ENCODE measurements at regions not wholly inside any gene's neighbourhood (a gene's known extent, or its start where the extent isn't known, plus 50 kb on each side); places are given as distances from the start of the nearest gene placed in this dataset.
"Not testable (repeated sequence)": the region's sequence is repeated elsewhere in the genome, so short reads cannot be mapped to it uniquely, and the experiment has no call there.

GRCh38 chr4:184279496-184280061 lies 61.9 kb upstream of the ENPP6 start:
- H3K27me3 Mint-ChIP-seq (ENCODE audit: low read depth), result peaks cover 5% of the 10 kb centered on the region; the same call in 1 of the 2 replicates
- Histone ChIP-seq H3K4me1 (ENCODE audit: insufficient read depth, low read length) (no peaks in the 10 kb centered on the region), H4K8ac (replicated peaks; ENCODE audit: insufficient read length, low read depth, low read length) (no peak overlapping the region), H4K91ac (ENCODE audit: insufficient read length, low read depth, low read length) (no peak overlapping the region), H3K23ac (ENCODE audit: insufficient read length, low read depth, low read length) (no peak overlapping the region), H3K9me3 (ENCODE audit: control insufficient read depth, low read depth, low read length) (peaks cover 7% of the 10 kb centered on the region), H3T11ph (ENCODE audit: low read length) (no peak overlapping the region), H3K27me3 (ENCODE audit: insufficient read depth, low read length) (no peaks in the 10 kb centered on the region), H3K14ac (ENCODE audit: insufficient read depth, low read length) (no peak overlapping the region), H2BK5ac (ENCODE audit: insufficient read length, low read length) (no peak overlapping the region), H3K79me1 (ENCODE audit: insufficient read depth, low read depth, low read length, poor library complexity, severe bottlenecking) (no peaks in the 10 kb centered on the region), H2BK15ac (ENCODE audit: low read depth, low read length) (no peak overlapping the region), H3K56ac (ENCODE audit: insufficient read length, low read depth, low read length) (no peak overlapping the region), H4K20me1 (ENCODE audit: control insufficient read depth, insufficient read depth, insufficient read length) (no peaks in the 10 kb centered on the region), H2AK5ac (ENCODE audit: insufficient read length, low read length) (no peak overlapping the region), H3K4me2 (ENCODE audit: insufficient read depth, insufficient read length, low read length) (no peak overlapping the region), H3K27ac (ENCODE audit: insufficient read length, low read depth, low read length) (no peak overlapping the region), H3K18ac (ENCODE audit: insufficient read length, low read depth, low read length) (no peak overlapping the region), H3K79me2 (ENCODE audit: insufficient read depth, low read length) (no peaks in the 10 kb centered on the region), H2BK120ac (ENCODE audit: low read depth, low read length, poor library complexity, severe bottlenecking) (no peak overlapping the region), H3K23me2 (ENCODE audit: insufficient read length, low read depth, low read length, poor library complexity, severe bottlenecking) (peaks cover 4% of the 10 kb centered on the region), H3K4ac (ENCODE audit: low read depth, low read length) (no peak overlapping the region), H2BK12ac (ENCODE audit: insufficient read length, low read depth, low read length) (no peak overlapping the region), H4K5ac (ENCODE audit: insufficient read length, low read depth, low read length) (no peak overlapping the region), H2AFZ (ENCODE audit: low read length) (no peak overlapping the region), H2BK20ac (ENCODE audit: low read depth, low read length, poor library complexity, severe bottlenecking) (no peak overlapping the region), H3K9ac (ENCODE audit: extremely low read depth, insufficient read length, low read length) (no peak overlapping the region)
- peaks cover 9 to 26% (median 14%) of the 10 kb centered on the region in 3 experiments for H3K36me3 Mint-ChIP-seq (ENCODE audit: insufficient read depth in 1 of 3, low read depth in 3 of 3)
- peaks cover 27 to 30% of the 10 kb centered on the region in 2 experiments for H3K9me3 Mint-ChIP-seq
- no peak for TF ChIP-seq CTCF (conservative IDR thresholded peaks at IDR 0.05)
- no peak overlapping the region for H3K4me3 Mint-ChIP-seq
- no CpG with 5 or more reads among the region's 7 CpGs for WGBS (ENCODE audit: extremely low coverage, insufficient read length, low lambda C conversion rate)
- peak; percentile 6 for DNase-seq
- peaks cover 2 to 5% of the 10 kb centered on the region in 2 experiments; a peak in 2 of 4 replicates for H3K4me1 Mint-ChIP-seq
- H3K27ac Mint-ChIP-seq, result no peak overlapping the region

GRCh38 chr4:184277769-184278168 lies 60.1 kb upstream of the ENPP6 start:
- not testable (repeated sequence) for H3K14ac ChIP-seq (ENCODE audit: insufficient read depth, low read length); H2BK5ac ChIP-seq (ENCODE audit: insufficient read length, low read length); H3K9ac ChIP-seq (ENCODE audit: extremely low read depth, insufficient read length, low read length); H4K20me1 ChIP-seq (ENCODE audit: control insufficient read depth, insufficient read depth, insufficient read length); H2BK20ac ChIP-seq (ENCODE audit: low read depth, low read length, poor library complexity, severe bottlenecking); H3T11ph ChIP-seq (ENCODE audit: low read length); H3K23me2 ChIP-seq (ENCODE audit: insufficient read length, low read depth, low read length, poor library complexity, severe bottlenecking); H3K4me1 ChIP-seq (ENCODE audit: insufficient read depth, low read length); H3K27ac ChIP-seq (ENCODE audit: insufficient read length, low read depth, low read length); H3K18ac ChIP-seq (ENCODE audit: insufficient read length, low read depth, low read length); H3K23ac ChIP-seq (ENCODE audit: insufficient read length, low read depth, low read length); H3K4me2 ChIP-seq (ENCODE audit: insufficient read depth, insufficient read length, low read length); H3K9me3 ChIP-seq (ENCODE audit: control insufficient read depth, low read depth, low read length); H4K8ac ChIP-seq (replicated peaks; ENCODE audit: insufficient read length, low read depth, low read length); H3K27me3 Mint-ChIP-seq (ENCODE audit: low read depth); H2BK12ac ChIP-seq (ENCODE audit: insufficient read length, low read depth, low read length); H3K79me1 ChIP-seq (ENCODE audit: insufficient read depth, low read depth, low read length, poor library complexity, severe bottlenecking); H3K4me1 Mint-ChIP-seq; H3K4ac ChIP-seq (ENCODE audit: low read depth, low read length); H3K79me2 ChIP-seq (ENCODE audit: insufficient read depth, low read length); H3K4me3 Mint-ChIP-seq; DNase-seq; H3K56ac ChIP-seq (ENCODE audit: insufficient read length, low read depth, low read length); H2BK15ac ChIP-seq (ENCODE audit: low read depth, low read length); H2AK5ac ChIP-seq (ENCODE audit: insufficient read length, low read length); H2AFZ ChIP-seq (ENCODE audit: low read length); H3K27me3 ChIP-seq (ENCODE audit: insufficient read depth, low read length); H4K91ac ChIP-seq (ENCODE audit: insufficient read length, low read depth, low read length); H2BK120ac ChIP-seq (ENCODE audit: low read depth, low read length, poor library complexity, severe bottlenecking); H4K5ac ChIP-seq (ENCODE audit: insufficient read length, low read depth, low read length); H3K27ac Mint-ChIP-seq
- Mint-ChIP-seq H3K9me3 (peaks cover 27 to 30% of the 10 kb centered on the region in 2 experiments), H3K36me3 (ENCODE audit: insufficient read depth in 1 of 3, low read depth in 3 of 3) (peaks cover 9 to 26% (median 14%) of the 10 kb centered on the region in 3 experiments)
